Endothelial cell of umbilical vein (primary cell): ENCODE measurements at regions not wholly inside any gene's neighbourhood (a gene's known extent, or its start where the extent isn't known, plus 50 kb on each side); places are given as distances from the start of the nearest gene placed in this dataset.

Experiments
- BruUV-seq: library from RNA; stranded (reverse); fragments of 400-500 nt; replicated peaks from 2 replicates; lab custom pipeline; 2021; lab: Mats Ljungman, UMichigan
- CTCF ChIA-PET: fragments of 300-600, 350-600 bp; sonication (Branson Sonifier 250); formaldehyde crosslinking; loops from one replicate; lab custom pipeline; 2021; ENCODE audit warnings: antibody characterized with exemption, inconsistent platforms; lab: Charles Lee
- POLR2A ChIA-PET: fragments of 300-600, 350-600 bp; sonication (Branson Sonifier 250); formaldehyde crosslinking; loops from one replicate; lab custom pipeline; 2021; ENCODE audit warnings: antibody characterized with exemption, inconsistent platforms; lab: Charles Lee
- DNase-seq: peaks from one replicate; pipeline ENCODE4 v3.0.0-alpha.2; 2011; ENCODE audit warnings: low read depth, low spot score
- FAIRE-seq: peaks from 2 replicates; lab custom pipeline; 2011; peaks lifted over from hg19 to GRCh38; lab: Jason Lieb, UNC
- H2AFZ ChIP-seq: 2 replicates; pipeline ENCODE4 v1.6.0; 2012; ENCODE audit warnings: low read depth, low read length, control low read depth, inconsistent platforms
- H3K27ac ChIP-seq: 2 replicates; pipeline ENCODE4 v1.5.1; 2011; ENCODE audit warnings: low read depth, mild to moderate bottlenecking, control low read depth, low read length, moderate library complexity; ENCODE audit not compliant: insufficient read depth
- H3K27me3 ChIP-seq, 2 experiments: 2 replicates each; pipeline versions ENCODE4 v1.6.0 to v1.6.1; 2011; ENCODE audit warnings: low read length in 2 of 2, mixed read lengths in 1 of 2; ENCODE audit not compliant: control insufficient read depth in 2 of 2, insufficient read depth in 2 of 2
- H3K36me3 ChIP-seq, 2 experiments: 2 replicates in 1 of 2; 3 replicates in 1 of 2; pipeline ENCODE4 v1.5.1; 2011; ENCODE audit warnings: low read length in 2 of 2, mild to moderate bottlenecking in 1 of 2, moderate library complexity in 1 of 2; ENCODE audit not compliant: control insufficient read depth in 2 of 2, insufficient read depth in 2 of 2; ENCODE audit errors: extremely low read depth in 1 of 2
- H3K4me1 ChIP-seq: 3 replicates; pipeline ENCODE4 v1.5.1; 2011; ENCODE audit warnings: mild to moderate bottlenecking, low read length; ENCODE audit not compliant: control insufficient read depth, insufficient read depth; ENCODE audit errors: extremely low read depth
- H3K4me2 ChIP-seq: 2 replicates; pipeline ENCODE4 v1.6.1; 2011; ENCODE audit warnings: low read length, control low read depth, mixed read lengths; ENCODE audit not compliant: insufficient read depth
- H3K4me3 ChIP-seq, 3 experiments: fragments of 200-600 bp in 1 of 3; sonication (generic), shearing (Covaris generic) in 1 of 3; replicated peaks in 1 of 3; 2 replicates each; pipeline ENCODE4 v1.5.1; 2011 to 2016; ENCODE audit warnings: control low read depth in 3 of 3, low read length in 3 of 3, mild to moderate bottlenecking in 2 of 3, inconsistent platforms in 1 of 3, low read depth in 1 of 3, moderate library complexity in 1 of 3; ENCODE audit not compliant: insufficient read depth in 1 of 3
- H3K79me2 ChIP-seq: 2 replicates; pipeline ENCODE4 v1.6.0; 2012; ENCODE audit warnings: low read length, inconsistent platforms; ENCODE audit not compliant: control insufficient read depth, insufficient read depth
- H3K9ac ChIP-seq: replicated peaks from 2 replicates; pipeline ENCODE3; 2011; ENCODE audit warnings: low read length, control low read depth; ENCODE audit not compliant: insufficient read depth; ENCODE audit errors: extremely low read depth
- H3K9me1 ChIP-seq: replicated peaks from 3 replicates; pipeline ENCODE4 v1.6.0; 2011; ENCODE audit warnings: mild to moderate bottlenecking, low read length; ENCODE audit not compliant: control insufficient read depth, insufficient read depth; ENCODE audit errors: extremely low read depth
- H3K9me3 ChIP-seq: replicated peaks from 2 replicates; pipeline ENCODE4 v1.5.1; 2012; ENCODE audit warnings: low read length, inconsistent platforms; ENCODE audit not compliant: control insufficient read depth, insufficient read depth
- H4K20me1 ChIP-seq: replicated peaks from 2 replicates; pipeline ENCODE3; 2011; ENCODE audit warnings: mild to moderate bottlenecking, low read length; ENCODE audit not compliant: control insufficient read depth, insufficient read depth; ENCODE audit errors: extremely low read depth
- CTCF ChIP-seq, 2 donors: IDR thresholded peaks; 1 replicate in 1 of 2; 2 replicates in 1 of 2; pipeline ENCODE4 v1.5.1; 2011; ENCODE audit warnings: low read length in 2 of 2, mild to moderate bottlenecking in 2 of 2, moderate library complexity in 2 of 2, control low read depth in 1 of 2, inconsistent platforms in 1 of 2, low read depth in 1 of 2; ENCODE audit not compliant: insufficient read depth in 1 of 2; ENCODE audit errors: extremely low read depth in 1 of 2
- EZH2 ChIP-seq: IDR thresholded peaks from 2 replicates; pipeline ENCODE4 v1.6.1; 2012; ENCODE audit warnings: borderline replicate concordance, low read depth, mild to moderate bottlenecking, moderate library complexity, low read length, inconsistent platforms; ENCODE audit not compliant: severe bottlenecking
- FOS ChIP-seq: IDR thresholded peaks from 2 replicates; pipeline ENCODE4 v1.6.1; 2011; ENCODE audit warnings: mild to moderate bottlenecking, low read length, moderate library complexity, borderline replicate concordance; ENCODE audit not compliant: insufficient read depth
- GATA2 ChIP-seq: IDR thresholded peaks from 2 replicates; pipeline ENCODE4 v1.7.0; 2011; ENCODE audit warnings: low read depth, mild to moderate bottlenecking, moderate library complexity, mixed read lengths, low read length; ENCODE audit not compliant: insufficient read length, insufficient read depth
- JUN ChIP-seq: IDR thresholded peaks from 2 replicates; pipeline ENCODE4 v1.6.1; 2011; ENCODE audit warnings: borderline replicate concordance, low read depth; ENCODE audit not compliant: insufficient read length, insufficient read depth
- MYC ChIP-seq: IDR thresholded peaks from one replicate; pipeline ENCODE4 v1.6.1; 2011; ENCODE audit warnings: mild to moderate bottlenecking, low read depth, low read length
- POLR2A ChIP-seq: IDR thresholded peaks from 2 replicates; pipeline ENCODE4 v1.6.1; 2012; ENCODE audit warnings: low read depth, mild to moderate bottlenecking, control low read depth, low read length
- POLR2AphosphoS5 ChIP-seq: IDR thresholded peaks from 2 replicates; pipeline ENCODE4 v1.6.1; 2012; ENCODE audit warnings: low read depth, mild to moderate bottlenecking, control low read depth, low read length, moderate library complexity; ENCODE audit not compliant: insufficient read depth
- dilution Hi-C: fragments of 300-500 bp; cut with MboI; formaldehyde crosslinking; loops from one replicate; pipeline ENCODE4 v1.15.0; 2019; ENCODE audit warnings: low sequenced_read_pairs; ENCODE audit not compliant: extremely low pct_ligation_motif_present
- intact Hi-C: fragments of 100-400 bp; cut with micrococcal nuclease; formaldehyde crosslinking; loops from one replicate; pipeline ENCODE4 v1.10.0; 2022
- TF ChIP-seq, protein P1 (sequence below): IDR thresholded peaks from 2 replicates; pipeline ENCODE4 v1.6.1; 2011; ENCODE audit not compliant: insufficient read depth, insufficient read length

- no TSS peak for BruUV-seq
- POLR2A ChIA-PET: no interaction called here
- H3K4me2 ChIP-seq: no peak overlapping the region
- dilution Hi-C loops: no loop called here
- H3K9ac ChIP-seq: no peak overlapping the region
- H2AFZ ChIP-seq: no peak overlapping the region
- CTCF ChIA-PET: no interaction called here
- H3K27ac ChIP-seq: no peak overlapping the region
- H4K20me1 ChIP-seq: no peaks in the 10 kb centered on the region
- no peaks in the 10 kb centered on the region for H3K27me3 ChIP-seq
- no peaks in the 10 kb centered on the region for H3K9me1 ChIP-seq
- no peaks in the 10 kb centered on the region for H3K36me3 ChIP-seq
- TF ChIP-seq JUN (no peak), POLR2AphosphoS5 (no peak), MYC (no peak), FOS (no peak), GATA2 (no peak), POLR2A (no peak), CTCF (IDR thresholded peaks at IDR 0.05; ENCODE audit: extremely low read depth in 1 of 2, insufficient read depth in 1 of 2, low read depth in 1 of 2, low read length in 2 of 2) (no peak), EZH2 (no peak)
- TF ChIP-seq, protein P1, sequence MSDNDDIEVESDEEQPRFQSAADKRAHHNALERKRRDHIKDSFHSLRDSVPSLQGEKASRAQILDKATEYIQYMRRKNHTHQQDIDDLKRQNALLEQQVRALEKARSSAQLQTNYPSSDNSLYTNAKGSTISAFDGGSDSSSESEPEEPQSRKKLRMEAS: no peak
- no peak for DNase-seq
- no peak overlapping the region for H3K4me3 ChIP-seq
- no peak for FAIRE-seq
- peaks cover 5% of the 10 kb centered on the region for H3K9me3 ChIP-seq
- intact Hi-C loops: no loop called here
- H3K4me1 ChIP-seq: no peaks in the 10 kb centered on the region
- no peaks in the 10 kb centered on the region for H3K79me2 ChIP-seq
Observed at GRCh38 chr21:40905251-40905650, 58.3 kb upstream of the DSCAM start.
